Spleen (tissue), 7 donors: ENCODE measurements at regions not wholly inside any gene's neighbourhood (a gene's known extent, or its start where the extent isn't known, plus 50 kb on each side); places are given as distances from the start of the nearest gene placed in this dataset.

Experiments
- CTCF ChIP-seq, 11 experiments: fragments of 200-600 bp in 7 of 11; fragments of 450-650 bp in 4 of 11; sonication (generic) in 4 of 11; IDR thresholded peaks in 8 of 11; conservative IDR thresholded peaks in 3 of 11; 1 replicate in 7 of 11; 2 replicates in 4 of 11; pipeline versions ENCODE4 v1.4.0 to v1.8.0; 2016 to 2021; ENCODE audit warnings: antibody characterized with exemption in 11 of 11, inconsistent platforms in 4 of 11, mild to moderate bottlenecking in 1 of 11
- POLR2A ChIP-seq, 3 donors: fragments of 450-650 bp; IDR thresholded peaks; one replicate each; pipeline ENCODE4 v1.5.1; 2017; ENCODE audit warnings: antibody characterized with exemption in 3 of 3, mild to moderate bottlenecking in 1 of 3
- POLR2AphosphoS5 ChIP-seq, 3 donors: sonication (generic); formaldehyde crosslinking; IDR thresholded peaks; one replicate each; pipeline ENCODE4 v1.5.1; 2017; ENCODE audit warnings: antibody characterized with exemption in 3 of 3
- donor health status: DM: no; HTN: no; CAD: no; lungs with moderate emphysema.
- donor health status: DM: no; HTN: no; CAD: no.
- donor health status: DM: no; HTN: no; CAD: no.

GRCh38 chr2:185511925-185512324 lies 226.7 kb upstream of the FSIP2 start:
- TF ChIP-seq CTCF (IDR thresholded peaks at IDR 0.05 in 8 of 11, conservative IDR thresholded peaks at IDR 0.05 in 3 of 11) (no peak), POLR2AphosphoS5 (IDR thresholded peaks at IDR 0.05) (no peak), POLR2A (IDR thresholded peaks at IDR 0.05) (no peak)
